HepG2 (cell line): ENCODE measurements at regions not wholly inside any gene's neighbourhood (a gene's known extent, or its start where the extent isn't known, plus 50 kb on each side); places are given as distances from the start of the nearest gene placed in this dataset.
A peak's percentile ranks its signal among the peaks of the same experiment; 100 is the strongest.

Experiments used
- ATAC-seq: fragments of 200-7000 bp; cut with Tn5 transposase; 3 replicates; pipeline ENCODE4 v1.9.1; 2020; ENCODE audit warnings: mild to moderate bottlenecking, moderate library complexity
- BruUV-seq: library from RNA; stranded (reverse); fragments of 400-500 nt; replicated peaks from 2 replicates; lab custom pipeline; 2021; lab: Mats Ljungman, UMichigan
- CTCF ChIA-PET: fragments of 300-600 bp; formaldehyde crosslinking; extraction: SDS; loops from one replicate; lab custom pipeline; 2021; ENCODE audit warnings: low total read pairs, inconsistent platforms, low intra/inter-chr PET ratio; lab: Yijun Ruan, JAX
- POLR2A ChIA-PET: fragments of 350-600 bp; sonication (Branson Sonifier 250); formaldehyde crosslinking; loops from one replicate; lab custom pipeline; 2020; ENCODE audit warnings: antibody characterized with exemption, inconsistent platforms; lab: Yijun Ruan, JAX
- DNase-seq: peaks from one replicate; pipeline ENCODE4 v3.0.0-alpha.2; 2015; ENCODE audit warnings: low spot score
- FAIRE-seq: peaks from 3 replicates; lab custom pipeline; 2011; peaks lifted over from hg19 to GRCh38; lab: Jason Lieb, UNC
- H2AFZ ChIP-seq: one replicate; pipeline ENCODE4 v1.6.1; 2011; ENCODE audit warnings: low read length, inconsistent platforms
- H3K27ac ChIP-seq: fragments of 300-600 bp; 3 replicates; pipeline ENCODE4 v1.8.0; 2011; ENCODE audit warnings: mixed run types, mild to moderate bottlenecking, mixed read lengths, low read length, inconsistent platforms; ENCODE audit not compliant: insufficient read depth; ENCODE audit errors: extremely low read length
- H3K27me3 ChIP-seq, 2 experiments: fragments of 200-600 bp in 1 of 2; 2 replicates in 1 of 2; 3 replicates in 1 of 2; pipeline versions ENCODE4 v1.6.0 to v1.8.0; 2011; ENCODE audit warnings: low read length in 2 of 2, mild to moderate bottlenecking in 2 of 2, moderate library complexity in 2 of 2, inconsistent platforms in 1 of 2; ENCODE audit not compliant: insufficient read depth in 2 of 2, control insufficient read depth in 1 of 2
- H3K36me3 ChIP-seq, 2 experiments: fragments of 200-600 bp in 1 of 2; replicated peaks in 1 of 2; 2 replicates in 1 of 2; 3 replicates in 1 of 2; pipeline versions ENCODE4 v1.5.1 to v1.8.0; 2011; ENCODE audit warnings: low read length in 2 of 2, inconsistent platforms in 1 of 2; ENCODE audit not compliant: insufficient read depth in 2 of 2, control insufficient read depth in 1 of 2
- H3K4me1 ChIP-seq: 2 replicates; pipeline ENCODE4 v1.5.1; 2012; ENCODE audit warnings: low read length, inconsistent platforms; ENCODE audit not compliant: insufficient read depth
- H3K4me2 ChIP-seq: 2 replicates; pipeline ENCODE4 v1.6.0; 2011; ENCODE audit warnings: low read depth, low read length, inconsistent platforms
- H3K4me3 ChIP-seq, 3 experiments: fragments of 200-600 bp in 1 of 3; sonication (generic), shearing (Covaris generic) in 1 of 3; replicated peaks in 1 of 3; 2 replicates each; pipeline ENCODE4 v1.5.1; 2011 to 2016; ENCODE audit warnings: low read length in 3 of 3, inconsistent platforms in 2 of 3, low read depth in 2 of 3, mild to moderate bottlenecking in 2 of 3, control low read depth in 1 of 3, mixed read lengths in 1 of 3; ENCODE audit not compliant: insufficient read depth in 1 of 3
- H3K79me2 ChIP-seq: one replicate; pipeline ENCODE4 v1.6.1; 2011; ENCODE audit warnings: low read length, inconsistent platforms; ENCODE audit not compliant: insufficient read depth
- H3K9ac ChIP-seq: 2 replicates; pipeline ENCODE4 v1.6.0; 2011; ENCODE audit warnings: mild to moderate bottlenecking, low read depth, low read length, inconsistent platforms; ENCODE audit not compliant: insufficient read depth
- H3K9me3 ChIP-seq: 2 replicates; pipeline ENCODE4 v1.5.1; 2012; ENCODE audit warnings: mild to moderate bottlenecking, low read length
- H4K20me1 ChIP-seq: 2 replicates; pipeline ENCODE4 v1.6.0; 2011; ENCODE audit warnings: inconsistent platforms, mild to moderate bottlenecking, low read length, moderate library complexity; ENCODE audit not compliant: insufficient read depth
- ARID3A ChIP-seq: IDR thresholded peaks from 2 replicates; pipeline ENCODE4 v1.6.1; 2012; ENCODE audit warnings: low read depth, low read length, improper control_type of control experiment
- CTCF ChIP-seq: sonication (generic); formaldehyde crosslinking; IDR thresholded peaks from 2 replicates; pipeline ENCODE4 v1.5.0; 2020; ENCODE audit warnings: mild to moderate bottlenecking, missing genetic modification reagents, moderate library complexity
- DZIP1 ChIP-seq: sonication (generic); formaldehyde crosslinking; IDR thresholded peaks from 2 replicates; pipeline ENCODE4 v1.5.0; 2020; ENCODE audit warnings: mild to moderate bottlenecking, missing genetic modification reagents
- HBP1 ChIP-seq: IDR thresholded peaks from 2 replicates; pipeline ENCODE4 v1.6.1; 2016; ENCODE audit warnings: low read depth, control low read depth
- HMGXB4 ChIP-seq, 2 experiments: sonication (generic) in 1 of 2; formaldehyde crosslinking in 1 of 2; IDR thresholded peaks; 2 replicates each; pipeline versions ENCODE4 v1.4.0 to v1.6.1; 2018 to 2020; ENCODE audit warnings: missing genetic modification reagents in 2 of 2, borderline replicate concordance in 1 of 2, low read depth in 1 of 2, mild to moderate bottlenecking in 1 of 2, missing biosample characterization in 1 of 2
- KDM3A ChIP-seq: IDR thresholded peaks from 2 replicates; pipeline ENCODE4 v1.6.1; 2018; ENCODE audit warnings: low read depth, missing compliant biosample characterization
- KDM5B ChIP-seq: sonication (generic); formaldehyde crosslinking; IDR thresholded peaks from 2 replicates; pipeline ENCODE4 v1.4.0; 2020; ENCODE audit warnings: missing genetic modification reagents, mild to moderate bottlenecking, borderline replicate concordance
- PAF1 ChIP-seq: IDR thresholded peaks from 2 replicates; pipeline ENCODE4 v1.6.1; 2016; ENCODE audit warnings: missing genetic modification reagents, missing compliant biosample characterization
- SOX5 ChIP-seq: IDR thresholded peaks from 2 replicates; pipeline ENCODE4 v1.6.1; 2016; ENCODE audit warnings: borderline replicate concordance
- STAG1 ChIP-seq: sonication (generic); formaldehyde crosslinking; IDR thresholded peaks from 2 replicates; pipeline ENCODE4 v1.4.0; 2020; ENCODE audit warnings: missing genetic modification reagents
- THAP11 ChIP-seq: IDR thresholded peaks from 2 replicates; pipeline ENCODE4 v1.6.1; 2016; ENCODE audit warnings: missing biosample characterization, missing genetic modification reagents
- ZNF605 ChIP-seq: sonication (generic); formaldehyde crosslinking; IDR thresholded peaks from 2 replicates; pipeline ENCODE4 v1.8.0; 2022; ENCODE audit warnings: mild to moderate bottlenecking, missing genetic modification reagents
- WGBS: methylation state at CpG from one replicate; pipeline ENCODE4 v1.1.6; 2017; ENCODE audit warnings: low lambda C conversion rate; 5-methylcytosine and 5-hydroxymethylcytosine counted together
- in situ Hi-C: cut with HindIII; loops from 2 replicates; pipeline ENCODE4 v1.10.0; 2017; ENCODE audit warnings: low pct_unique_long_range_greater_than_20kb; ENCODE audit not compliant: extremely low pct_ligation_motif_present
- intact Hi-C: fragments of 100-400 bp; cut with micrococcal nuclease; formaldehyde crosslinking; loops from one replicate; pipeline ENCODE4 v1.10.0; 2022; ENCODE audit not compliant: unreplicated experiment

GRCh38 chr7:7103343-7104313, 78.7 kb upstream of the C1GALT1 start:
- H3K4me2 ChIP-seq = peak overlapping the region; percentile 28
- peak; percentile 74 for FAIRE-seq
- no peak for TF ChIP-seq KDM5B (CRISPR knock-in tag)
- peak; percentile 72 for TF ChIP-seq CTCF
- peak; percentile 80; the same call in 1 of the 2 replicates for TF ChIP-seq ARID3A
- no peak for TF ChIP-seq ZNF605 (CRISPR knock-in tag)
- TF ChIP-seq SOX5 (CRISPR knock-in tag) = 0 out of 2 replicates have a peak, but pooled peaks have one; percentile 20
- no peak for TF ChIP-seq DZIP1
- no peak for TF ChIP-seq THAP11 (CRISPR knock-in tag)
- no peak for TF ChIP-seq PAF1 (CRISPR knock-in tag)
- no peak for TF ChIP-seq KDM3A (CRISPR knock-in tag)
- 0 out of 4 replicates have a peak, but pooled peaks of 1 of the 2 experiments have one; percentile 22 for TF ChIP-seq HMGXB4 (CRISPR knock-in tag; IDR thresholded peaks at IDR 0.05; ENCODE audit: borderline replicate concordance in 1 of 2, low read depth in 1 of 2)
- no peak for TF ChIP-seq HBP1 (CRISPR knock-in tag)
- peak; percentile 85 for TF ChIP-seq STAG1 (CRISPR knock-in tag)

More at GRCh38 chr7:7103343-7104313, 78.7 kb upstream of the C1GALT1 start:
- in situ Hi-C loops (loop anchor here (5.0 to 10.0 kb wide), 2 partner anchors 79 to 121 kb away; partner anchors contain the start of gene C1GALT1), intact Hi-C loops (loop anchor here (2.0 to 10.0 kb wide), 4 partner anchors 79 to 431 kb away; partner anchors contain the start of genes C1GALT1 and COL28A1)
- ATAC-seq (peak; percentile 62), DNase-seq (peak; percentile 61)
- ChIA-PET CTCF (interaction anchor here (1.1 to 1.9 kb wide), 2 partner anchors 187 to 437 kb away, joined by 4 to 8 read pairs; no protein-coding TSS in a partner anchor), POLR2A (interaction anchor here (0.6 to 1.3 kb wide), 3 partner anchors 71 to 85 kb away, joined by 3 to 10 read pairs (median 4); partner anchors contain the start of gene C1GALT1)
- Histone ChIP-seq H3K9me3 (peaks cover under 1% of the 10 kb centered on the region), H3K36me3 (no peaks in the 10 kb centered on the region), H3K79me2 (no peaks in the 10 kb centered on the region), H3K27ac (no peak overlapping the region), H3K9ac (no peak overlapping the region), H3K27me3 (no peaks in the 10 kb centered on the region), H2AFZ (no peak overlapping the region), H3K4me3 (no peak overlapping the region), H4K20me1 (no peaks in the 10 kb centered on the region), H3K4me1 (peaks cover 61% of the 10 kb centered on the region)
- WGBS = 75% methylated on average over 29 of the region's 29 CpGs
- BruUV-seq = no TSS peak
